Activated naive CD8-positive, alpha-beta T cell treated with anti-CD3 and anti-CD28 coated beads, Interleukin-2, amount 50 U/mL, for 24 hours (primary cell): ENCODE measurements at regions not wholly inside any gene's neighbourhood (a gene's known extent, or its start where the extent isn't known, plus 50 kb on each side); places are given as distances from the start of the nearest gene placed in this dataset.
"Not testable (repeated sequence)": the region's sequence is repeated elsewhere in the genome, so short reads cannot be mapped to it uniquely, and the experiment has no call there.

Source experiments
- ATAC-seq: fragments of 150-1000 bp; cut with Tn5 transposase; one replicate; pipeline ENCODE4 v1.10.0; 2021
- DNase-seq: peaks from one replicate; pipeline ENCODE4 v3.0.0; 2021
- H3K27ac Mint-ChIP-seq: one replicate; pipeline ENCODE4 v1.8.0; 2021; ENCODE audit warnings: mild to moderate bottlenecking, mixed read lengths
- H3K27me3 Mint-ChIP-seq: one replicate; pipeline ENCODE4 v1.8.0; 2021; ENCODE audit warnings: mixed read lengths
- H3K36me3 Mint-ChIP-seq: one replicate; pipeline ENCODE4 v1.8.0; 2021; ENCODE audit warnings: low read depth, mixed read lengths
- H3K4me1 Mint-ChIP-seq: one replicate; pipeline ENCODE4 v1.8.0; 2021; ENCODE audit warnings: mixed read lengths
- H3K4me3 Mint-ChIP-seq: one replicate; pipeline ENCODE4 v1.8.0; 2021; ENCODE audit warnings: mild to moderate bottlenecking, moderate library complexity, mixed read lengths
- H3K9me3 Mint-ChIP-seq: one replicate; pipeline ENCODE4 v1.8.0; 2021; ENCODE audit warnings: mixed read lengths

- H3K27ac Mint-ChIP-seq: peak overlapping the region; percentile 49
Observed at GRCh38 chr10:38401565-38401964, 307.4 kb downstream of the ZNF37A start.

DNA sequence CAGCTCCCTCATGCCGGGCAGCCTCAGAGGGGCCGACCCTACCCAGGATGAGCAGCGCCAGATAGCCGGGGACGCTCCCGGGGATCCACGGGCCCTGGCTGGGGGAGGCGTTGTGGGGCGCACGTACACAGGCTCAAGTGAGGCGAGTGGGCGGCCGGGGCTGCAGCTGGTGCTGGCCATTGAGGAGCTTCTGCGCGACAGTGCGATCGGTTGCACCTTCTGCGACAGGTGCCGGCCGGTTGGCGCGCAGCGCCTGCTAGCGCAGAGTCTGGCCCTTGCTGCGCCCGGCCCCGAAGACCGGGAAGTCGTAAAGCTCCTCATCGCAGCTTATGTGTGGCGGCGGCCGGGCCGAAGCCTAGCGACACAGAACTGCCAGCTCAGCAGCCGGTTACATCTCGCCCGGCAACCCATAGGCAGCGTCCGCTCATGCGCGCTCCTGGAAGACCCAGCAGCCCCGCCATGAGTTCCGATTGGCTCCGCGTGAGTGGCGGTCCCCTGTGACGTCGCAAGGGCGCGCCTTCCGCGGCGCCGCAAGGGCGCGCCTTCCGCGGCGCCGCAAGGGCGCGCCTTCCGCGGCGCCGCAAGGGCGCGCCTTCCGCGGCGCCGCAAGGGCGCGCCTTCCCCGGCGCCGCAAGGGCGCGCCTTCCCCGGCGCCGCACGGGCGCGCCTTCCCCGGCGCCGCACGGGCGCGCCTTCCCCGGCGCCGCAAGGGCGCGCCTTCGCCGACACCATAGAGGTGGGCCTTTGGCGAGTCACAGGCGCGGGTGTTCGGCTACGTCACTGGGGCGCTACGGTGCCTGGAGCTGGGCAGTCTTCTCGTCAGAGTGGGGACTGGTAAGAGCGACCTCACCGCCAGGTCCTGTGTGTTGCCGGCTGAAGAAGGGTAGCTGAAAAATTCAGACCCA lies 308.6 kb downstream of the ZNF37A start:
- DNase-seq (peak; percentile 92), ATAC-seq (peak; percentile 97)
- H3K4me1 Mint-ChIP-seq, H3K9me3 Mint-ChIP-seq, H3K27me3 Mint-ChIP-seq, H3K36me3 Mint-ChIP-seq: not testable (repeated sequence)
- Mint-ChIP-seq H3K27ac (peak overlapping the region; percentile 97), H3K4me3 (peak overlapping the region; percentile 91)

More at GRCh38 chr10:38401565-38401964, 307.4 kb downstream of the ZNF37A start:
- not testable (repeated sequence) for H3K27me3 Mint-ChIP-seq, H3K36me3 Mint-ChIP-seq, H3K4me1 Mint-ChIP-seq, ATAC-seq, H3K9me3 Mint-ChIP-seq, DNase-seq
- H3K4me3 Mint-ChIP-seq: peak overlapping the region; percentile 91

- Mint-ChIP-seq H3K4me3 (peak overlapping the region; percentile 88), H3K27ac (peak overlapping the region; percentile 97)
- H3K9me3 Mint-ChIP-seq, H3K4me1 Mint-ChIP-seq, H3K36me3 Mint-ChIP-seq, H3K27me3 Mint-ChIP-seq, ATAC-seq: not testable (repeated sequence)
- DNase-seq: peak; percentile 2
Observed at GRCh38 chr10:38403347-38404117, 309.4 kb downstream of the ZNF37A start.

DNA sequence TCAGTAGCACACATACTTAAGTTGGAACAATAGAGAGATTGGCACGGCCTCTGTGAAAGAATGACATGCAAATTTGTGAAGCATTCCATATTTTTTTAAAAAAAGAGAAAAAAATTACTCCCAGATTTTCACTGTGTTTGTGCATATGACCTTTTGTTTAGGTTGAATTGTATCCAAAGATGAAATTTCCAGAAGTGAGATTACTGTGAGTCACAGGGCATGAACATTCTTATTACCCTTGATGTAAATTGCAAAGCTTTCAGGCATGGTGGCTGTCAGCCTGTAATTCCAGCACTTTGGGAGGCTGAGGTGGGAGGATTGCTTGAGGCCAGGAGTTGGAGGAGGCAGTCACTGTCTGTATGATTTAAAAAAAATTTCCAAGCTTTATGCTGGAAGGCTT lies 329.5 kb downstream of the ZNF37A start:
- H3K4me1 Mint-ChIP-seq, DNase-seq, H3K4me3 Mint-ChIP-seq, ATAC-seq, H3K27ac Mint-ChIP-seq, H3K27me3 Mint-ChIP-seq, H3K9me3 Mint-ChIP-seq: not testable (repeated sequence)
- peaks cover 18% of the 10 kb centered on the region for H3K36me3 Mint-ChIP-seq

DNA sequence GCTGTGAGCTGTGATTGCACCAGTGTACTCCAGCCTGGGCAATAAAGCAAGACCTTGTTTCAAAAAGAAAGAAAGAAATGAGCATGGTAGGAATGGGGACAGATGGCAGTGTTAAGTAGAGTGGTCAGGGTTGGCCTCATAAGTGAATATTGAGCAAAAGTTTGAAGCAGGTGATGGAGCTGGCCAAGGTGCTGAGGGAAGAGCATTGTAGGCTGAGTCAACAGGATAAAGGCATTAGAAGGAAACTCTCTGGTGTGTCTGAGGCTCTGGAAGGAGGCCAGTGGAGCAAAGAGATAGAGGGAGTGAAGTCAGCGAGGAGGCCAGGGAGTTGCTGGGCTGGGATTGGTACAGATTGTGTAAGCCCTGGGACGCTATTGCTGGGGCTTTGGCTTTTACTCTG lies 336.1 kb downstream of the ZNF37A start:
- not testable (repeated sequence) for H3K27ac Mint-ChIP-seq, ATAC-seq, DNase-seq, H3K27me3 Mint-ChIP-seq, H3K4me1 Mint-ChIP-seq, H3K4me3 Mint-ChIP-seq, H3K9me3 Mint-ChIP-seq
- peaks cover 21% of the 10 kb centered on the region for H3K36me3 Mint-ChIP-seq

GRCh38 chr10:38437359-38437758 lies 343.2 kb downstream of the ZNF37A start:
- not testable (repeated sequence) for H3K27ac Mint-ChIP-seq, H3K9me3 Mint-ChIP-seq, ATAC-seq, DNase-seq, H3K4me1 Mint-ChIP-seq, H3K4me3 Mint-ChIP-seq, H3K27me3 Mint-ChIP-seq
- H3K36me3 Mint-ChIP-seq: peaks cover 22% of the 10 kb centered on the region

GRCh38 chr10:38448614-38449355 lies 354.6 kb downstream of the ZNF37A start:
- H3K9me3 Mint-ChIP-seq, H3K4me1 Mint-ChIP-seq, ATAC-seq, H3K27ac Mint-ChIP-seq, H3K4me3 Mint-ChIP-seq, DNase-seq, H3K27me3 Mint-ChIP-seq: not testable (repeated sequence)
- H3K36me3 Mint-ChIP-seq: peaks cover 12% of the 10 kb centered on the region

- peaks cover 12% of the 10 kb centered on the region for H3K36me3 Mint-ChIP-seq
- H3K4me1 Mint-ChIP-seq, ATAC-seq, H3K27me3 Mint-ChIP-seq, H3K27ac Mint-ChIP-seq, DNase-seq, H3K4me3 Mint-ChIP-seq, H3K9me3 Mint-ChIP-seq: not testable (repeated sequence)
Observed at GRCh38 chr10:38449618-38450017, 355.5 kb downstream of the ZNF37A start.

DNA sequence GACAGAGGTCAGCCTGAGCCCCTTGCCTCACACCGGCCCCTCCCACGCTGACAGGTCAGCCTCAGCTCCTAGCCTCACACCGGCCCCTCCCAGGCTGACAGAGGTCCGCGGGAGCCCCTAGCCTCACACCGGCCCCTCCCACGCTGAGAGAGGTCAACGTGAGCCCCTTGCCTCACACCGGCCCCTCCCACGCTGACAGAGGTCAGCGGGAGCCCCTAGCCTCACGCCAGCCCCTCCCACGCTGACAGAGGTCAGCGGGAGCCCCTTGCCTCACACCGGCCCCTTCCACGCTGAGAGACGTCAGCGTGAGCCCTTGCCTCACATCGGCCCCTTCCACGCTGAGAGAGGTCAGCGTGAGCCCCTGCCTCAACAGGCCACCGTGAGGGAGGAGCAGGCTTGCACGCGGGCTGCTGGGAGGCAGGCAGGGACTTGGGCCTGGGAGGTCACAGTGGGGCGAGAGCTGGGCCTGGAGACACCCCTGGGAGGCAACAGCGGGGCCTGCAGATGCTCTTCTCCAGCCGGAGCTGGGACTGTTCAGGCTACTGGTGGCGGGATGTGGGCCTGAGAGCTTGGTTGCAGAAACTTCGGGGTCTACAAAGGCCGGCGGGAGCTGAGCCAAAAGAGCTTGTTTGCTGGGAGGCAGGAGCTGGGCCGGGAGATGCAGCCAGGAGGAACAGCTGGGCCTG lies 356.4 kb downstream of the ZNF37A start:
- not testable (repeated sequence) for H3K9me3 Mint-ChIP-seq, DNase-seq, H3K4me3 Mint-ChIP-seq, H3K27ac Mint-ChIP-seq, ATAC-seq, H3K4me1 Mint-ChIP-seq, H3K27me3 Mint-ChIP-seq
- peaks cover 12% of the 10 kb centered on the region for H3K36me3 Mint-ChIP-seq

DNA sequence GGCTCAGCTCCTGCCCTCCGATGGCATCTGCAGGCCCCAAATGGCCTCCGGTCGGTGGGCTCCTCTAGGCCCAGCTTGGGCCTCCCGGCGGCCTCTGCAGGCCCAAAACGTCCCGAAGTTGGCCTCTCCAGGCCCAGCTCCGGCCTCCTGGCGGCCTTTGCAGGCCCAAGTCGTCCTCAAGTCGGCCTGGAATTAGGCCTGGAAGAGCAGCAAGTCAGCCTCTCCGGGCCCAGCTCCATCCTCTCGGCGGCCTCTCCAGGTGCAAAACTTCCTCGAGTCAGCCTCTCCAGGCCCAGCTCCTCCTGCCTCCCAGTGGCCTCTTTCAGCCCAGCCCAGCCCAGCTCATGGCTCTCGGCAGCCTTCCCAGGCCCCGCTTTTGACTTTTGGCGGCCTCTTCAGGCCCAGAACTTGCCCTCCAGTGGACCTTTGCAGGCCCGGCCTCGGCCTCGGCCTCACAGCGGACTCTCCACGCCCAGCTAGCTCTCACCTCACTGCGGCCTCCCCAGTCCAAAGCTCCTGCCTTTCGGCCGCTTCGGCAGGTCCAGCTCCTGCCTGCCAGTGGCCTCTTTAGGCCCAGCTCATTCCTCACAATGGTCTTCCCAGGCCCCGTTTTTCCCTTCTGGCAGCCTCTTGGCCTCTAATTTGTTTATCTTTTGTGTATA lies 357.3 kb downstream of the ZNF37A start:
- H3K27ac Mint-ChIP-seq, H3K4me1 Mint-ChIP-seq, ATAC-seq, H3K4me3 Mint-ChIP-seq, H3K9me3 Mint-ChIP-seq, DNase-seq, H3K27me3 Mint-ChIP-seq: not testable (repeated sequence)
- H3K36me3 Mint-ChIP-seq: peaks cover 12% of the 10 kb centered on the region
